SK-N-SH treated with all-trans-retinoic acid at 6 μM for 48 hours (cell line): ENCODE measurements at regions not wholly inside any gene's neighbourhood (a gene's known extent, or its start where the extent isn't known, plus 50 kb on each side); places are given as distances from the start of the nearest gene placed in this dataset.

Source experiments
- ATAC-seq: fragments of 200-7000 bp; cut with Tn5 transposase; 3 replicates; pipeline ENCODE4 v1.9.1; 2020; ENCODE audit warnings: mild to moderate bottlenecking, moderate library complexity
- ARNTL ChIP-seq: fragments of 450-650 bp; formaldehyde crosslinking; IDR thresholded peaks from 2 replicates; pipeline ENCODE4 v1.5.0; 2020; ENCODE audit warnings: low read depth, mild to moderate bottlenecking, moderate library complexity, borderline replicate concordance
- BACH2 ChIP-seq: fragments of 250-450 bp; sonication (Bioruptor Pico); IDR thresholded peaks from 2 replicates; pipeline ENCODE4 v1.9.0; 2021; ENCODE audit warnings: mild to moderate bottlenecking, borderline replicate concordance
- CSDC2 ChIP-seq: fragments of 250-450 bp; sonication (Bioruptor Pico); IDR thresholded peaks from 2 replicates; pipeline ENCODE4 v1.5.0; 2020; ENCODE audit warnings: mild to moderate bottlenecking, moderate library complexity
- ESRRG ChIP-seq: fragments of 250-450 bp; sonication (Bioruptor Pico); IDR thresholded peaks from 2 replicates; pipeline ENCODE4 v1.6.1; 2021; ENCODE audit warnings: mild to moderate bottlenecking
- ISL1 ChIP-seq: fragments of 250-450 bp; sonication (Bioruptor Pico); IDR thresholded peaks from 2 replicates; pipeline ENCODE4 v2.1.2; 2022; ENCODE audit warnings: mild to moderate bottlenecking, moderate library complexity
- TCF4 ChIP-seq: fragments of 250-450 bp; sonication (Bioruptor Pico); IDR thresholded peaks from 2 replicates; pipeline ENCODE4 v1.8.0; 2021; ENCODE audit warnings: mild to moderate bottlenecking, moderate library complexity, borderline replicate concordance
- ZC3H10 ChIP-seq: fragments of 250-450 bp; sonication (Bioruptor Pico); IDR thresholded peaks from 2 replicates; pipeline ENCODE4 v1.5.1; 2021; ENCODE audit warnings: mild to moderate bottlenecking, moderate library complexity
- ZFP3 ChIP-seq: fragments of 250-450 bp; sonication (Bioruptor Pico); IDR thresholded peaks from 2 replicates; pipeline ENCODE4 v1.5.0; 2020; ENCODE audit warnings: mild to moderate bottlenecking, moderate library complexity
- ZFP30 ChIP-seq: fragments of 450-650 bp; formaldehyde crosslinking; IDR thresholded peaks from 2 replicates; pipeline ENCODE4 v1.5.0; 2022; ENCODE audit warnings: mild to moderate bottlenecking, moderate library complexity
- ZNF565 ChIP-seq: fragments of 450-650 bp; formaldehyde crosslinking; conservative IDR thresholded peaks from 2 replicates; pipeline ENCODE4 v1.5.0; 2020; ENCODE audit warnings: low read depth, mild to moderate bottlenecking, moderate library complexity
- ZNF70 ChIP-seq: fragments of 450-650 bp; formaldehyde crosslinking; IDR thresholded peaks from 2 replicates; pipeline ENCODE4 v1.5.0; 2020; ENCODE audit warnings: mild to moderate bottlenecking, moderate library complexity
- ZNF8 ChIP-seq: fragments of 450-650 bp; formaldehyde crosslinking; IDR thresholded peaks from 2 replicates; pipeline ENCODE4 v1.5.0; 2020; ENCODE audit warnings: mild to moderate bottlenecking, moderate library complexity
- TF ChIP-seq, protein P1 (sequence below): fragments of 250-450 bp; sonication (Bioruptor Pico); IDR thresholded peaks from 2 replicates; pipeline ENCODE4 v1.5.1; 2020; ENCODE audit warnings: low read depth, mild to moderate bottlenecking, moderate library complexity
- TF ChIP-seq, protein P2 (sequence below): fragments of 250-450 bp; sonication (Bioruptor Pico); IDR thresholded peaks from 2 replicates; pipeline ENCODE4 v1.5.1; 2021; ENCODE audit warnings: mild to moderate bottlenecking, moderate library complexity
- TF ChIP-seq, protein P3 (sequence below): fragments of 250-450 bp; sonication (Bioruptor Pico); IDR thresholded peaks from 2 replicates; pipeline ENCODE4 v1.8.0; 2020; ENCODE audit warnings: mild to moderate bottlenecking, moderate library complexity, borderline replicate concordance

DNA sequence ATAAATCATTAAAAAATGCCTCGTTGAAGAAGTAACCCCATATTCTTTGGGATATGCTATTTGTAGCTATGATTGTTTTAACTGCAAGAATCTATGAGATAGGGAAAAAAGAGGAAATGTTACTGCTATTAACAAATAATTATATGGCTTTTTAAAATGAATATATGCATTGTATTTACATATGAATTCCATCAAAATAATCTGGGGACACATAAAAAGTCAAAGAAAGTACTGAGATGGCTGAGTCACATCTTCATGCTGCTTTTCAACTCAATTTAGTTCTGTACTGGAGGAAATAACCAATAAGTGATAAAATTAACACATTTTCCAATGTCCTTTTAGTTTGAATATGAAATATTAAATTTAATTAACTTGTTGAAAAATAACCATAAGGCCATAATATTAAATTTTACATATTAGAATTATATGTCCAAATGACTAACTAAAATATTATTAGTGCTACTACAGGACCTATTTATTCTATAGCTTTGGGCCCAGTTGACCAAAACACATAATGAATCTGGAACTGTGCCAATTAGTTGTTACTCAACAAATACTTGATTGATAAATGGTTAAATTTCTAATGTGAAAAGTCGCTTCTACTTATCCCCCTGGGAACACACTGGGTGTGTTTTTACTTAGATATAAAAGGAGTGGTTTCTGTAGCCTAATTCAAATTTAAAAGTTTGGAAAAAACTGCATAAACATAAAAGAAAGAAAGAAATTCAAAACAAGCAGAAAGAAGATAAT lies 214.6 kb upstream of the PFKP start:
- ATAC-seq, result no peak
- TF ChIP-seq ZNF70 (CRISPR knock-in tag) (no peak), CSDC2 (CRISPR knock-in tag) (no peak), ESRRG (no peak)

DNA sequence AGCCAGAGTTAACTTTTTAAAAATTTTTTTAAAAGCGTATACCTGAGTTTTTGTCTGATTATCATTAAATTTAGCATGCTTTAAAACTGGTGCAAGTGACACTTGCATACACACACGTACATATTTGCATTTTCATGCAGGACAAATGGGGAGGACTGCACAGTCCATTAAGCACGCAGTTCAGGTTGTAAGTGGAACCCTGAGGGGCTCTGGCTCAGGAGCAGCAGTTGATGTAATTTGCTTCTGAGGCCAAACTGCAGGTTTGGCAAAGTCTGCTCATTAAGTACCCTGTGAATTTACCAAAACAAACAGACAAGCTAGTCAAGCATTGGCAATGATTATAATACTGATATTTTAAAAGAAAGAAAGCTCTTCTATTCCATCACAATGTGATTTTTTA lies 215.8 kb upstream of the PFKP start:
- no peak for ATAC-seq

DNA sequence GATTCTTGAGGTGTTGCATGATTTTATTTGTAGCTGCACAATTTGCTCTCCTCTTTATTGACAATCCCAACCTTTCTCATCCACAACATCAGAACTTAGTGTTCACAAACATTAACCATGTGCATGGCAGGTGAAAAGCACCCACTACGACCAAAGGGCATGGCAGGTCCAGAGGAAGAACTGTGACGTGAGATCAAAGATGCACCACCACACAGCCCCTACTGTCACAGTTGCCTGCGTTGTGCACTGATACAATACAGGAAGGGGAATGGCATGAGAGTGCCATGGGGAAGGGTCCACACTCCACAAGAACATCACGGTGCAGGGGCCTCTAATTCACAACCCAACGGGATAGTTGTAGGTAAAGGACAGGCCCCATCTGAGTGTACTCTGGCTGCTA lies 217.1 kb upstream of the PFKP start:
- TF ChIP-seq ESRRG (no peak), ZC3H10 (CRISPR knock-in tag) (no peak), ZFP30 (CRISPR knock-in tag) (no peak), ZNF565 (CRISPR knock-in tag) (no peak)
- TF ChIP-seq, protein P1, sequence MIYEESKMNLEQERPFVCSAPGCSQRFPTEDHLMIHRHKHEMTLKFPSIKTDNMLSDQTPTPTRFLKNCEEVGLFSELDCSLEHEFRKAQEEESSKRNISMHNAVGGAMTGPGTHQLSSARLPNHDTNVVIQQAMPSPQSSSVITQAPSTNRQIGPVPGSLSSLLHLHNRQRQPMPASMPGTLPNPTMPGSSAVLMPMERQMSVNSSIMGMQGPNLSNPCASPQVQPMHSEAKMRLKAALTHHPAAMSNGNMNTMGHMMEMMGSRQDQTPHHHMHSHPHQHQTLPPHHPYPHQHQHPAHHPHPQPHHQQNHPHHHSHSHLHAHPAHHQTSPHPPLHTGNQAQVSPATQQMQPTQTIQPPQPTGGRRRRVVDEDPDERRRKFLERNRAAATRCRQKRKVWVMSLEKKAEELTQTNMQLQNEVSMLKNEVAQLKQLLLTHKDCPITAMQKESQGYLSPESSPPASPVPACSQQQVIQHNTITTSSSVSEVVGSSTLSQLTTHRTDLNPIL (CRISPR knock-in tag), result no peak

More for the DNA sequence above, 215.8 kb upstream of the PFKP start:
- TF ChIP-seq, protein P2, sequence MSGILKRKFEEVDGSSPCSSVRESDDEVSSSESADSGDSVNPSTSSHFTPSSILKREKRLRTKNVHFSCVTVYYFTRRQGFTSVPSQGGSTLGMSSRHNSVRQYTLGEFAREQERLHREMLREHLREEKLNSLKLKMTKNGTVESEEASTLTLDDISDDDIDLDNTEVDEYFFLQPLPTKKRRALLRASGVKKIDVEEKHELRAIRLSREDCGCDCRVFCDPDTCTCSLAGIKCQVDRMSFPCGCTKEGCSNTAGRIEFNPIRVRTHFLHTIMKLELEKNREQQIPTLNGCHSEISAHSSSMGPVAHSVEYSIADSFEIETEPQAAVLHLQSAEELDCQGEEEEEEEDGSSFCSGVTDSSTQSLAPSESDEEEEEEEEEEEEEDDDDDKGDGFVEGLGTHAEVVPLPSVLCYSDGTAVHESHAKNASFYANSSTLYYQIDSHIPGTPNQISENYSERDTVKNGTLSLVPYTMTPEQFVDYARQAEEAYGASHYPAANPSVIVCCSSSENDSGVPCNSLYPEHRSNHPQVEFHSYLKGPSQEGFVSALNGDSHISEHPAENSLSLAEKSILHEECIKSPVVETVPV (CRISPR knock-in tag), result no peak
- TF ChIP-seq, protein P3, sequence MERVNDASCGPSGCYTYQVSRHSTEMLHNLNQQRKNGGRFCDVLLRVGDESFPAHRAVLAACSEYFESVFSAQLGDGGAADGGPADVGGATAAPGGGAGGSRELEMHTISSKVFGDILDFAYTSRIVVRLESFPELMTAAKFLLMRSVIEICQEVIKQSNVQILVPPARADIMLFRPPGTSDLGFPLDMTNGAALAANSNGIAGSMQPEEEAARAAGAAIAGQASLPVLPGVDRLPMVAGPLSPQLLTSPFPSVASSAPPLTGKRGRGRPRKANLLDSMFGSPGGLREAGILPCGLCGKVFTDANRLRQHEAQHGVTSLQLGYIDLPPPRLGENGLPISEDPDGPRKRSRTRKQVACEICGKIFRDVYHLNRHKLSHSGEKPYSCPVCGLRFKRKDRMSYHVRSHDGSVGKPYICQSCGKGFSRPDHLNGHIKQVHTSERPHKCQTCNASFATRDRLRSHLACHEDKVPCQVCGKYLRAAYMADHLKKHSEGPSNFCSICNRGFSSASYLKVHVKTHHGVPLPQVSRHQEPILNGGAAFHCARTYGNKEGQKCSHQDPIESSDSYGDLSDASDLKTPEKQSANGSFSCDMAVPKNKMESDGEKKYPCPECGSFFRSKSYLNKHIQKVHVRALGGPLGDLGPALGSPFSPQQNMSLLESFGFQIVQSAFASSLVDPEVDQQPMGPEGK, result no peak
- TF ChIP-seq ZNF8 (no peak), ISL1 (CRISPR knock-in tag) (no peak), CSDC2 (CRISPR knock-in tag) (no peak), ARNTL (CRISPR knock-in tag) (no peak), TCF4 (CRISPR knock-in tag) (no peak), ZFP3 (CRISPR knock-in tag) (no peak)

DNA sequence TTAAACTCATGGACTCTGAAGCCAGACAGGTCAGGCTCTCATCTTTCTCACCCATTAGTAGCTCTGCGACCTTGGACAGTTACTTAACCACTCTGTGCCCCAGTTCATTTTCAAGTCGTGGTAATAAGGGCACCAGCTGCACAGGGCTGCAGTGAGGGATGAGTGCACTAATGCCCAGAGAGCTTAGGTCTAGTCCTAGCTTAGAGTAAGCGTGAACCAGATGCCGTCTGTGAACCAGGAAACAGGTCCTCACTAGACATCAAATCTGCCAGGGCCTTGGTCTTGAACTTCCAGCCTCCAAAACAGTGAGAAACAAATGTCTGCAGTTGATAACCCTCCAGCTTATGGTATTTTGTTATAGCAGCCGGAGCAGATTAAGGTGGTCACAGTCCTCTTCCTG lies 222.4 kb upstream of the PFKP start:
- no peak for ATAC-seq

More for the DNA sequence above, 217.1 kb upstream of the PFKP start:
- no peak for ATAC-seq

More for the DNA sequence above, 222.4 kb upstream of the PFKP start:
- TF ChIP-seq ZC3H10 (CRISPR knock-in tag), result no peak
- no peak for TF ChIP-seq BACH2 (CRISPR knock-in tag)
- TF ChIP-seq, protein P3, result no peak
- TF ChIP-seq, protein P1 (CRISPR knock-in tag), result no peak
- TF ChIP-seq, protein P2 (CRISPR knock-in tag), result no peak
